GM19372 (cell line): ENCODE measurements at regions not wholly inside any gene's neighbourhood (a gene's known extent, or its start where the extent isn't known, plus 50 kb on each side); places are given as distances from the start of the nearest gene placed in this dataset.

Experiments used
- ATAC-seq: cut with Tn5 transposase; IDR thresholded peaks from one replicate; pipeline ENCODE4 v1.9.1; 2021; ENCODE audit warnings: mild to moderate bottlenecking, low read depth, moderate library complexity; ENCODE audit not compliant: unreplicated experiment

DNA sequence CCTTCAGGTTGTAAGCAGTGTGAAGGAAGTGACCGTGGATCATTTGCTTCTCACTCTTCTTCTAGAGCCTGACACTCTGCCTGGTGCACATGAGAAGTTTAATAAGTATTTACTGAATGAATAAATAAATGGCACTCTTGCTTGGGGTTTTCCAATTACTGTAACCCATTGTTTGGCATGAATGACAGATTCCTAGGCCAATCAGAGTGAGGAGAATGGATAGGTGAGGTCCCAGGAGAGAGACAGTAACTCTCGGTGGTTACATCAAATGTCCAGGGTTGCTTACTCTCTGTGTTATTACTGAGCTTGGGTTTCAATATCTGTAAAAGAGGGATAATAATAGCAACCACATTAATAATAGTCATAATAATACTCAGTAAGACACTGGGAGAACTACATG, 204.2 kb upstream of the ISX start:
- no peak for ATAC-seq

DNA sequence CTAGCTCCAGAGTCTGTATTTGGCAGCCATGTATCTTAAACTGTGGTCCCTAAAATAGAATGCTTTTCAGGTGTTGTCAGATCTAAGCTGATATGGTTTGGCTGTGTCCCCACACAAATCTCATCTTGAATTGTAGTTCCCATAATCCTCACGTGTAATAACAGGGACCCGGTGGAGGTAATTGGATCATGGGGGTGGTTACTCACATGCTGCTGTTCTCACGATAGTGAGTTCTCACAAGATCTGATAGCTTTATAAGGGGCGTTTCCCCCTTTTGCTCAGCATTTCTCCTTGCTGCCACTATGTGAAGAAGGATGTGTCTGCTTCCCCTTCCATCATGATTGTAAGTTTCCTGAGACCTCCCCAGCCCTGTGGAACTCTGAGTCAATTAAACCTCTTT, 199.9 kb upstream of the ISX start:
- ATAC-seq: no peak

DNA sequence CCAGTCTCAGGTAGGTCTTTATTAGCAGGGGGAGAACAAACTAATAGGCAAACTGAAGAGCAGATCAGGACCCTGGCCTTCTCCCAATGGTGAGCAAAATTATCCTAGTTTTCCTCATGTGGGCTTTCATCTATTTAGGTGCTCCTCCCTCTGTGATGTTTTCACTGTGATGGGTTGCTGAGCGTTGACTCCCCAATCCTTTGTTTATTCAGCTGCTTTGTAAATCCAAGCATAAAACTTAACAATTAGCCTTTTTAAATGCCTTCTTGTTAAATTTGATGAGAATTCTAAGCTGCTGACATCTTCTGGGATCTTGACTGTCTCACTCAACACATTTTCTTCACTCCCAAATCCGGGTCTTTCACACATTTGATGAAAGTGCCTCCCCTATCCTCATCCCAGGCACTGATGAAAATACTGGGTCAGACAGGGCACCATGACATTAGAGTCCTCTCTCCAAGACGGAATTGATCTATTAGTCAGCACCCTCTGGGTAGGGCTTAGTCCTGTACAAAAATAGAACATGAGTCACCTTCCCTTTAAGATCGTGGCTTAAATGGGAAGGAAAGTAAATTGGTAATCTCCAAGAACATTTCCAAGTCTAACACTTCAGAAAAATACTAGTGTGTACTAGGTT, 199.3 kb upstream of the ISX start:
- no peak for ATAC-seq

DNA sequence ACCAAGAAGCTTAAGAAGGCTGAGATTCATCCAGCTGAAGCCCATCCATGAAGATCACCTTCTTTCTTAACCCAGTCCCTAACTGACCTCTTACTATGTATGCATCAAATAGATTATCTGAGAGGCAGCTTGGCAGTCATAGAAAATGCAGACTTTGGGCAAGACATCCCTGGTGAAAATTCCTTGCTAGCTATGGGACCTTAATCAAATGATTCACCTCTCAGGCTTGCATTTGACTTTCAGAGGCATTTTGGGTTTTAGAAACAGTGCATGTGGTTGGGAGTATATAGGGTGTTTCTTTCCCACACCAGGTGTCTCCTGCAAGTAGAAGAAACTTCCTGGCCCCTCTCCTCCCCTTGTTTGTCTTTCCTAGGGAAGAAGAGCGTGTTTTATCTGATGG, 188.5 kb upstream of the ISX start:
- ATAC-seq: no peak

DNA sequence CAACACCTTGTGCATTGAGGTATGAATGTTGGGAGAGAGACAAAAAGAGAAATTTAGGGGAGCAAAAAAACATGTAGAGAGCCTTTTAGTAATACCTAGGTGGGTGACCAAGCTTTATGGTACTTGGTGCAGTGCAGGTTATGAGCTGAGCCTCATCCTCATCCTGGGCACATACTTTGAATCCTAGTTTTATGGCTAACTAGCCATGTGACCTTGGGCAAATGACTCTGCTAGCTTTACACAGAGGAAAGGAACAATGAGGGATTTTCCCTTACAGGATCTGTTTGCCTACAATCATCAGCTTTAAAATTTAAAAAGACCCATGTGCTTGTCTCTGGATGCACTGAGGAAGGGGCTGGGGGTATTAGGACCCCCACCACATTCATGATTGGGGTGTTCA, 187.8 kb upstream of the ISX start:
- no peak for ATAC-seq

DNA sequence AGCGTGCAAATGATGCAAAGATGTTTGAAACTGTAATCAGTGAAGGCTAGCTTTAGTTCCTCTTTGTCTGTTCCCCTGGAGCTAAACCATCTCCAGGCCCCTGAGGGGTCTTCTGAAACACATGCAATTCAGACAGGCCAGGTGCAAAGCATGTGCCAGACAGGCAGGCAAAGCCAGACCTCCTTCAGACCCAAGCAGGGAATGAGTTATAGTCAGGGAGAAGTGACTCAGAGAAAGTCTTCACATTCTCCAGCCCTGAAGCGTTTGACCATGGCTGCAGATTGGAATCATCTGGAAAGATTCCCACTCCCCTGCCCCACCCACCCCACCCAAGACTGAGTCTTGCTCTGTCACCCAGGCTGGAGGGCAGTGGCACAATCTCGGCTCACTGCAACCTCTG, 187.0 kb upstream of the ISX start:
- ATAC-seq: no peak

DNA sequence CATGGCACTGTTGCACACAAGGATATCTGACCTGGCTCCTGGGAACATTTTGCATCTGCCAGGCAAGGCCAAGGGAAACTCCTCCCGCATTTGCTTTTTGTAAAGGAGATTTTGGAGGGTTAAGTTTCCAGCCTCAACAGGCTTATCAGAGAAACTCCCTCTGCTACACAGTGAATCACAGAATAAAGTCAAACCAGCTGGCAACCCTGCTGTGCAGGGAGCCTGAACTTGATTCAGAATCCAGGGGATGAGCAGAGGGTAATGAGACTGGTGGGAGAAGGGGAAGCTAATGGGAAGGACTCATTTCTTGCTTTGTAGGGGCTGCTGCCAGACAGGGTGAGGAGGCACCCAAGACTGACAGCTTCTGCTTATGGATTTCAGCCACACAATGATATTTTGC, 185.3 kb upstream of the ISX start:
- no peak for ATAC-seq

DNA sequence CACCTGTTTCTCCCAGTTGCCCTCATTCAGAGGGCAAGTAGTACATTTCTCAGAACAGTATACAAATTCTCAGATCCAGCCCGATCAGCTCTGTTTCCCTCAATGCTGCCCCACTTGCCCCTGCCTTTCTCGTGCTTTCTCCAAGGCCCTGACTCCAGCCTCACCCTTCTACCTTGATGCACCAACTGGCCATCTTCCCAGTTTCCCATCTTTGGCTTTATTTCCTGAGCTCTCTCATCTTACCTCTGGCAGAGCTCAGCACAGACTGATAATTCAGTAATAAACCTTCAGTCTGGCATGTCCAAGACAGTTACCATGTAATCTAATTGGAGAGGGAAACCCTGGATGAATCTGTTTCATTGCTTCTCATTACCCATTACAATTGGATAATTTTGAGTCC, 184.5 kb upstream of the ISX start:
- no peak for ATAC-seq

DNA sequence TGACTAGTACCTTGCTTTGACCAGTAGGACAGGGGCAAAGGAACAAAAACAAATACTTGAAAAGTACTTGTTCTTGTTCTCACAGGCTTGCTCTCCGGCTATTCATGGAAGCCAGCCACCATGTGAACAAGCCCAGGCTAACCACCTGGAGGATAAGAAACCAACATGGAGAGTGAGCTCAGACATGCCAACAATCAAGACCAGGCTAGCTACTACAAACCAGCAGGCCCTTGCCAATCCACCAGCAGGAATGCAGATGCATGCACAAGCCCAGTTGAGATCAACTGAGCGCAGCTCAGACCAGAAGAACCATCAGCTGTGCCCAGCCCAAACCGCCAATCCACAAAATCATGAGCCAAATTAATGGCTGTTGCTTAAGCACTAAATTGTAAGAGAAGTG, 180.1 kb upstream of the ISX start:
- no peak for ATAC-seq

DNA sequence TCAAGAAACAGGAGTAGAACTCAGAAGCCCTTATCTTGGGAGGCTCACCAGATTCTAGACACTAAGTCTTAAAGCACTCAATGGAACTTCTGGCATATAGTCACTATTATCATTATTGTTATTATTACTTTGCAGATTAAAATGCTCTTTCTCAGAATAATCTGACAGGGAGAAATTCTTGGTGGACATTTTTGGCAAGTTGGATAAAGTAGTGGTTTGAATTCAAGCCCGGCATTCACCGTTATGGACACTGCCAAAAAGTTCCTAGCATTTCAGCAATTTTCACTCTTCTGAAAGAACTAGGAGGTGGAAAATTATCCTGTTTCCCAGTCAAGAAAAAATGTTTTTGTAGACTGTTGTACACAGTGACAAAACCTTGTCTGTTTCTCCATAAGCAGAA, 179.6 kb upstream of the ISX start:
- ATAC-seq: no peak

DNA sequence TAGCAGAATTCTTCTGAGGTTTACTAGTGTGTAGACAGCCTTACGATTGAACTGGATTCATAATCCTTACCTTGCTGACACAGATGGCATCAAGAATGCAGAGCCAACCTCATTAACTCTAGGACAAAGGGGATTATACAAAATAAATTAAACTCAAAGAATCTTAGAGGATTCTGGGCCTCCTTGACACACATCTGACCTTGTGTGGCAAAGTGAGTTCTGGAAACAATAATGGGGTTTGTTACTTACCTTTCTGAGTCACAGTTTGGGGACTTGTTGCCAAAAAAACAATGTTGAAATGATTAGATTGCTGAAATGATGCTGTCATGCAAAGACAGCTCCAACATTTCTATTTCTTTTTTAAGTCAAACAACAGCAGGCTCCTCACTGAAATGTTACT, 179.1 kb upstream of the ISX start:
- ATAC-seq: no peak

DNA sequence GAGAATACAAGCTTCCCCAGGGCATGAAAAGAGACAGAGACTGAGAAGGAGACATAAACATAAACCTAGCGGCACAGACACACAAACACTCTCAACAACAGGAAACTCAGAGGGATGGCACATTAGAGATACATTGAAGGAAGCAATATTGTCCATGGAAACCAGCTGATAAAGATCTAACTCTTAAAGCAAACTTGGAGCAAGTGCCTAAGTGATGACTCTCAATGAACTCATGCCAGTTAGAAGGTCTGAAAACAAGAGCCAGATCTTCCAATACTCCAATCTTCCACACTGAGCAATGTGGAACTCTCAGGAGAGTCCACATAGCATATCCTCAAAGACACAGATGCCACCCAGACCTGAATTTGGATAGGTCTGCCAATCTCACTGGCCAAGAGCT, 168.8 kb upstream of the ISX start:
- ATAC-seq: no peak

DNA sequence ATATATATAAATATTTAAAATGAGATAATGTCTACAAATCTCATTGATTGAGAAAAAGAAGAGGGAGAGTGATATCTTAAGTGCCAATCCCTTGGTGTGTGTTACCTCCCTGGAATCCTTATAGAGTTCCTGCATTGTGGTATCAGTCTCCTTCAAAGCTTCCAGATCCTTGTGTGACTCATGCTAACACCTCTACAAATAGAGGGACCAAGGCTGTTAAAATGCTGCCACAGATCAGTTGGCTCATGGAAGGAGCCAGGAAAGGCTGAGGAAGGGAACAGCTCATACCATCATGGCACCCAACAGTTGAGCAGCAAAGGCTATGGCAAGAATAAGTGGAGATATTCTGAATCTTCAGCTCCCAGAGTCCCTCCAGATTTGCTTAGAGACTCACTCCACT, 163.6 kb upstream of the ISX start:
- no peak for ATAC-seq

DNA sequence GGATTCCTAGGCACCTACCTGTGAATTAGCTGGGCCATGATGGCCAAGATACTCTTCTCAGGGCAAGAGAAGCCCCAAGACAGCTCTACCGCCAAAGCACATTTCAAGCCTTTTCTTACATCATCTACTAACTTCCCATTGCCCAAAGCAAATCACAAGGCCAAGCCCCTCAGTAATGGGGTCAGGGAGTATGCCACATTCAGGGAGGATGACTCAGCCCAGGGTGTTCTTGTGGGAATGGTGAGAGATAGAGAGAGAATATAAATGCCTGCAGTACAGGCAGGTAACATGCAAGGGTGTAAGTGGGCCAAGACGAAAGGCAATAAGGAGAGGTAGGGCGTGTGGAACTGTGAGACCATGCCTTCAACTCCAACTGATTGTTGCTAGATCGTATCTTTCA, 162.5 kb upstream of the ISX start:
- no peak for ATAC-seq

DNA sequence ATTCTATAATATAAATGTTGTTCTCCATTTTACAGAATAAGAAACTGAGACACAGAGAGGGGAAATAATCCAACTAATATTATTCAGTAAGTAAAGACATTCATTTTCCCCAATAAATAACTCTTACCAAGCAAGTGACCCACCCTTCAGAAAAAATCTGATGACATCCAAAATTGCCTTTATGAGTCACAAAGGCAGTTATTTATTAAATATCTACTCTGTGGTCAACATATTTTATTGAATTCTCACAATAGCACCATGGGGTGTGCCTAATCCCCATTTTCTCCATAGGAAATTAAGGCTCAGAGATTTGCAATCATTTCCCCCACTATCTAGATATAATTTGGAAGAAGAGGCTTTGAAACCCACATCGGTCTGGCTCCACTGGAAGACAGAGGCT, 161.5 kb upstream of the ISX start:
- ATAC-seq: no peak

DNA sequence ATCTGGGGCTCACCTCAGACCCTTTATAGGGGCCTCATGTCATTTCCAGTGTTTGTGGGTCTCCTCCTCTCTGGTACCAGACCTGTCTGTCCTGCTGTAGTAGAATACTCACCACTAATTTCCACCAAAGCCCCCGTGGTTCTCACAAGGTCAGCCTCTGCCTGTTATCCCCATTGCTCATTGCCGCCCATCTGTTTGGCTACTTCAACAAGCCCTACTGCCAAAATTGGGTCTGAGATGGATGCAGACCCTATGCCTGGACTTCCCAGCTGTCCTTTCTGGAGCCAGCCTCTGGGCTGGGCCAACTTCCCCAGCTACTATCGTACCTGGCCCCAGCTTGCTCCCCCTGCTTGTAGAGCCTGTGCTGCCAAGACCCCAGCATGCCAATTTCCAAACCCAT, 152.1 kb upstream of the ISX start:
- no peak for ATAC-seq

DNA sequence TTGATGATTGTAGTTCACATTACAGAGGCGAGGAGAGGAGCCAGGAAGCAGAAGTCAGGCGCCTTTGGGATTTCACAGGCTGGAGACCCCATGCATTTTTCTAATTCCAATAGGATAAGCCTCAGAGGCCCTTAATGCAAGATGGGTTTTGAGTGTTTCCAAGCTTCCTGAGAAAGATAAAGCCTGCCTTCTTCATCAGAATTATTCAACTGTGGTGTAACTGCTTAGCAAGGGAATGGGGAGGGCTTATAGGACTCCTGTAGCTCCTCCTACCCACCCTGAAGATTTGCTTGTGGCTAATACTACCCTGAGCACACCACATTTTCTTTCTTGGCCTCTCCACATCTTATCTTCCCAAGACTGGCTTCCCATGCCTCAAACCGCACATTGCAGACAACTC, 151.1 kb upstream of the ISX start:
- no peak for ATAC-seq

DNA sequence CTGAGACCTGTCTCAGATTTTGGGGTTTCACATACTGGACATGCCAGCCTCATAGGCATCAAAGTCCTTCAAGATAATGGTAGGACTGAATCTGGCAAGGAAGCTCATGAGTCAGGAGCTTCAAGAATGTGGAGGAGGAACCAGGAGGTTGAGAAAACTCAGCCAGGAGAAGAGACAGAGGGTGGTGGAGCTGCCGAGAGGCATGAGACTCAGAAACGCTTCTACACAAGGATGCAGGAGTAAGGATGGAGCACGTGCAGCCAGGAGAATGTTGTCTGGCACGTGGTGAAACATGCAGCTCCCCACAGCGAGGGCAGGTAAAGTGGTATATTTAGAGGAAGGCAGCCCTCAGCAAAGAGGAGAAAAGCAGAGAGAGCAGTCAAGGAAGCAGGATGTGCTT, 148.7 kb upstream of the ISX start:
- no peak for ATAC-seq

DNA sequence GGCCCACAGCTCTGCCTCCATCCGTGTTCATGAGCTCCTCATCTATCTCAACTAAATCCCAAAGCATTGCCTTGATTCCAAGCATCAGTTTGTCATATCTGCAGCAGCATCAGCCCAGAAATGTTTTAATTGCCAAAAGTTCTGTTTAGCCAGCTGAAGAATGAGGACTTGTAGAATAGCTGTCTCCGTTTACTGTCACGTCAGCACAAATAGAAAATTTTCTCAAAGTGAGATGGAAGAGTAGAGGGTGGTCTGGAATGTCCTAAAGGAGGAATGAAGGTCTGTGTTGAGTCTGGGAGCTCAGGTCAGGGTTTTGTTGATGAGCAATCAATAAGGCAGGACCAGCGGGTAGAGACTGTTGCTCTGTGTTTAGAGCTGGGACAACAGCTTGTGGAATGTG, 134.9 kb upstream of the ISX start:
- no peak for ATAC-seq

DNA sequence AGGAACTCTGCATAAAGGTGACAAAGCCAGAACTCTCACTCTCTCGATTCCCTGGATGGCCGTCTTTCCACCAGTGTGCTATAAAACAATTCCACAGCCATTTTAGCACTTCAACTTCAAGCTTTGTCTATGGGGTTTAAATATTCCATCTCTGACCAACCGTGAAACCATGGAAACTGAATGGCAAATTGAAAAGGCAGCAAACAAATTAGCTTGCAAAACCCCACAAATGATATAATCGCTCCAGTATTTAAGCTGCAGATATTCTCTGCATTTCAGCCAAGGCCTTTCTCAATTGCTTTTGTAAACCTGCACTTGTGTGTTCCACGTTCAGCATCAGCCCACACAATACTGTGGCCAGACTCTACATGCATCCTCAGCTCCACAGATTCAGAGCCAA, 131.7 kb upstream of the ISX start:
- no peak for ATAC-seq

DNA sequence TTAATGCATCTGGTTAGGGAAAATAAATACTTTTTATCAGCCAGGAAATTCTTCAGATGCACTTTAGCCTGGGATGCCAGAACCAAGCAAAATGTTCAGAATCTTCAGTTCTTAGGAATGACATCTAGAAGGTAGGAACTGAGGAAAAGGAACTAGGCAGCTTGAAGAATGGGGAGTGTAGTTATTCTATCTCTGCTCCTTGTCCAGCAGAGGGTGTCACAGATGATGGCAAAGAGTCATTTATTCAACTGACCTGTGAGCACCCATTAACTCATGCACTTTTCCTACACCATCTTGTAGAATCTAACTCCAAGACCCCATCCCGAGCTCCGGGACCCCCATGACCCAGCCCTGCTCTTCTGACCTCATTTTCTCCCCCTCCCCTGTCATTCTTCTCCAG, 122.1 kb upstream of the ISX start:
- no peak for ATAC-seq

DNA sequence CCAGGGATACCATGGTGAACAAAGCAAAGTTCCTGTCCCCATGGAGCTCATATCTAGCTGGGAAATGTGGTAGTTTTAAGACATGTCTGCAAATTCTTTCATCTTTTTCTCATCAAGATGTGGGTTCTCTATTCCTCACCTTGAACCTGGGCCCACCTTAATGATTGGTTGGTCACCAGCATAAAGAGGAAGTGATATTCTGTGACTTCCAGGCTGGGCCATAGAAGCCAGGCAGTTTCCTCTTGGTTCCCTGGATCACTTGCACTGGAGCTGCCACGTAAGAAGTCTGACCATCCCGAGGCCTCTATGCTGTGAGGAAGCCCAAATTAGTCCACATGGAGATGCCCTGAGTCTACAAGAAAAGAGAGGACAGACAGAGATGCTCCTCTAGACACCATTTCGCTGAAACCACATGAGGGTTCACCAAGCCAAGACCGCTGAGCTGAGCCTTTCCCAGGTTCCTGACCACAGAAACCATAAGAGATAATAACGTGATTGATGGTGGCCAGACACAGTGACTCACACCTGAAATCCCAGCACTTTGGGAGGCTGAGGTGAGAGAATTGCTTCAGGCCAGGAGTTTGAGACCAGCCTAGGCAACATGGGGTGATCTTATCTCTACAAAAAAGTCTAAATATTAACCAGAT, 119.5 kb upstream of the ISX start:
- ATAC-seq: no peak

DNA sequence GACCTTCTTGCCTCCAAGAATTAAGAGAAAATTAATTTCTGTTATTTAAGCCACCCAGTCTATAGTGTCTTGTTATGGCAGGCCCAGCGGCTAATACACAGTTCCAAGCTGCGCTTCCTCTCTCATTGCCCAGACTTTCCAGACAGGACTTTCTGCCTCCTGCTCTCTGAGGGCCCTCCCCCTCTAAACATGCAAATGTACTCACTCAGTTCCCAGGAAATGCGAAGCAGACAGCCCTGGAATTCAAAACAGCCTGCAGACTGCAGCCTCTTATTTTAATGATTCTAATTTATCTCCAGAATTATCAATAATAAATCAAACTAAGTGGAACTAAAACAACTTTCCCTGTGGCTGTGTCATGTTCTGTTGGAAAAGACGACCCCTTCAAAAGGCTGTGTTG, 115.5 kb upstream of the ISX start:
- no peak for ATAC-seq
